Mesendoderm (in vitro differentiated cells): ENCODE measurements at regions not wholly inside any gene's neighbourhood (a gene's known extent, or its start where the extent isn't known, plus 50 kb on each side); places are given as distances from the start of the nearest gene placed in this dataset.

Source experiments
- DNase-seq: peaks from one replicate; pipeline ENCODE4 v3.0.0; 2013
- H2AK5ac ChIP-seq: 2 replicates; pipeline ENCODE4 v1.6.1; 2013; ENCODE audit warnings: low read length, inconsistent platforms
- H2BK120ac ChIP-seq: 2 replicates; pipeline ENCODE4 v1.6.1; 2013; ENCODE audit warnings: low read depth, mild to moderate bottlenecking, low read length, moderate library complexity, mixed read lengths
- H2BK15ac ChIP-seq: replicated peaks from 2 replicates; pipeline ENCODE4 v1.6.1; 2013; ENCODE audit warnings: low read depth, mild to moderate bottlenecking, moderate library complexity
- H2BK5ac ChIP-seq: 2 replicates; pipeline ENCODE4 v1.6.1; 2013; ENCODE audit warnings: low read length, inconsistent platforms
- H3K18ac ChIP-seq: 2 replicates; pipeline ENCODE4 v1.6.1; 2013; ENCODE audit warnings: mild to moderate bottlenecking, low read length, mixed read lengths
- H3K23ac ChIP-seq: one replicate; pipeline ENCODE4 v1.6.1; 2013; ENCODE audit warnings: low read length
- H3K27ac ChIP-seq: 2 replicates; pipeline ENCODE4 v1.5.1; 2013; ENCODE audit warnings: low read depth, mild to moderate bottlenecking, inconsistent platforms, low read length, moderate library complexity
- H3K27me3 ChIP-seq: 2 replicates; pipeline ENCODE4 v1.6.1; 2013; ENCODE audit warnings: low read length, control low read depth, mild to moderate bottlenecking, inconsistent platforms; ENCODE audit not compliant: insufficient read depth, poor library complexity
- H3K36me3 ChIP-seq: 2 replicates; pipeline ENCODE4 v1.6.1; 2013; ENCODE audit warnings: low read length, inconsistent platforms; ENCODE audit not compliant: control insufficient read depth, insufficient read depth
- H3K4ac ChIP-seq: one replicate; pipeline ENCODE4 v1.6.1; 2013; ENCODE audit warnings: low read depth, mild to moderate bottlenecking, low read length, moderate library complexity
- H3K4me1 ChIP-seq: 2 replicates; pipeline ENCODE4 v1.6.1; 2013; ENCODE audit warnings: low read depth, low read length, inconsistent platforms; ENCODE audit not compliant: control insufficient read depth
- H3K4me2 ChIP-seq: 2 replicates; pipeline ENCODE4 v1.6.1; 2013; ENCODE audit warnings: low read length
- H3K4me3 ChIP-seq: 2 replicates; pipeline ENCODE4 v1.5.1; 2013; ENCODE audit warnings: mild to moderate bottlenecking, low read length
- H3K56ac ChIP-seq: one replicate; pipeline ENCODE4 v1.6.1; 2013; ENCODE audit warnings: low read length
- H3K79me1 ChIP-seq: 2 replicates; pipeline ENCODE4 v1.6.1; 2013; ENCODE audit warnings: low read length, inconsistent platforms
- H3K79me2 ChIP-seq: 2 replicates; pipeline ENCODE4 v1.6.1; 2013; ENCODE audit warnings: mild to moderate bottlenecking, low read length; ENCODE audit not compliant: control insufficient read depth, insufficient read depth
- H3K9ac ChIP-seq: 2 replicates; pipeline ENCODE4 v1.6.1; 2013; ENCODE audit warnings: low read length, inconsistent platforms
- H4K5ac ChIP-seq: one replicate; pipeline ENCODE4 v1.6.1; 2013; ENCODE audit warnings: low read length
- H4K8ac ChIP-seq: one replicate; pipeline ENCODE4 v1.6.1; 2013; ENCODE audit warnings: low read depth, mild to moderate bottlenecking, control low read depth, low read length, moderate library complexity
- WGBS: extraction: QIAGEN DNeasy Blood & Tissue Kit; methylation state at CpG from one replicate; pipeline ENCODE4 v1.1.7; 2013; ENCODE audit warnings: low lambda C conversion rate, missing lambda C conversion rate; ENCODE audit not compliant: insufficient coverage; ENCODE audit errors: extremely low coverage; 5-methylcytosine and 5-hydroxymethylcytosine counted together

GRCh38 chr3:59575113-59576001 lies 525.5 kb upstream of the CFAP20DC start:
- no peak overlapping the region for H3K9ac ChIP-seq
- no peak overlapping the region for H2BK5ac ChIP-seq
- no peak overlapping the region for H3K27ac ChIP-seq
- H3K79me2 ChIP-seq: no peaks in the 10 kb centered on the region
- H4K5ac ChIP-seq: no peak overlapping the region
- no peak overlapping the region for H3K4me2 ChIP-seq
- no peak overlapping the region for H4K8ac ChIP-seq
- no peak overlapping the region for H2AK5ac ChIP-seq
- no peak overlapping the region for H3K18ac ChIP-seq
- no peak overlapping the region for H3K4ac ChIP-seq
- H3K27me3 ChIP-seq: no peaks in the 10 kb centered on the region
- H3K23ac ChIP-seq: no peak overlapping the region
- H3K36me3 ChIP-seq: no peaks in the 10 kb centered on the region
- no CpG with 5 or more reads among the region's 11 CpGs for WGBS
- H2BK15ac ChIP-seq: no peak overlapping the region
- no peak overlapping the region for H3K56ac ChIP-seq
- no peak overlapping the region for H2BK120ac ChIP-seq
- no peaks in the 10 kb centered on the region for H3K79me1 ChIP-seq
- peak; percentile 86 for DNase-seq
- H3K4me1 ChIP-seq: peaks cover 2% of the 10 kb centered on the region
- no peak overlapping the region for H3K4me3 ChIP-seq

- H3K27me3 ChIP-seq: no peaks in the 10 kb centered on the region
- WGBS: no CpG with 5 or more reads among the region's 4 CpGs
- no peaks in the 10 kb centered on the region for H3K36me3 ChIP-seq
- H3K4me3 ChIP-seq: no peak overlapping the region
- no peak overlapping the region for H2BK15ac ChIP-seq
- no peaks in the 10 kb centered on the region for H3K79me2 ChIP-seq
- H3K23ac ChIP-seq: no peak overlapping the region
- H4K8ac ChIP-seq: no peak overlapping the region
- peaks cover 2% of the 10 kb centered on the region for H3K4me1 ChIP-seq
- H4K5ac ChIP-seq: no peak overlapping the region
- no peak overlapping the region for H3K9ac ChIP-seq
- no peak overlapping the region for H2BK5ac ChIP-seq
- no peak overlapping the region for H2AK5ac ChIP-seq
- H3K79me1 ChIP-seq: no peaks in the 10 kb centered on the region
- DNase-seq: no peak
- H3K18ac ChIP-seq: no peak overlapping the region
- H2BK120ac ChIP-seq: no peak overlapping the region
- no peak overlapping the region for H3K4ac ChIP-seq
- no peak overlapping the region for H3K4me2 ChIP-seq
- H3K27ac ChIP-seq: no peak overlapping the region
- H3K56ac ChIP-seq: no peak overlapping the region
Measured at GRCh38 chr3:59573911-59574310, 524.1 kb upstream of the CFAP20DC start.

- H2BK15ac ChIP-seq: no peak overlapping the region
- no peaks in the 10 kb centered on the region for H3K27me3 ChIP-seq
- H3K23ac ChIP-seq: no peak overlapping the region
- H3K79me2 ChIP-seq: no peaks in the 10 kb centered on the region
- no peak overlapping the region for H3K4me2 ChIP-seq
- no peak overlapping the region for H3K56ac ChIP-seq
- no CpG with 5 or more reads among the region's 5 CpGs for WGBS
- H3K9ac ChIP-seq: no peak overlapping the region
- no peak overlapping the region for H4K5ac ChIP-seq
- H3K18ac ChIP-seq: no peak overlapping the region
- DNase-seq: no peak
- no peak overlapping the region for H2AK5ac ChIP-seq
- H3K36me3 ChIP-seq: no peaks in the 10 kb centered on the region
- no peak overlapping the region for H4K8ac ChIP-seq
- H3K4me1 ChIP-seq: peaks cover 2% of the 10 kb centered on the region
- no peaks in the 10 kb centered on the region for H3K79me1 ChIP-seq
- no peak overlapping the region for H2BK120ac ChIP-seq
- H3K4ac ChIP-seq: no peak overlapping the region
- H3K4me3 ChIP-seq: no peak overlapping the region
- H2BK5ac ChIP-seq: no peak overlapping the region
- H3K27ac ChIP-seq: no peak overlapping the region
Measured at GRCh38 chr3:59572106-59572505, 522.3 kb upstream of the CFAP20DC start.

- WGBS: no CpG with 5 or more reads among the region's 1 CpG
- H3K23ac ChIP-seq: no peak overlapping the region
- peak; percentile 65 for DNase-seq
Measured at GRCh38 chr3:59570806-59571205, 521.0 kb upstream of the CFAP20DC start.

GRCh38 chr3:59567661-59568060 lies 517.8 kb upstream of the CFAP20DC start:
- no peaks in the 10 kb centered on the region for H3K27me3 ChIP-seq
- H3K9ac ChIP-seq: no peak overlapping the region
- no peak overlapping the region for H3K18ac ChIP-seq
- no peak overlapping the region for H3K4me2 ChIP-seq
- H2BK120ac ChIP-seq: no peak overlapping the region
- no peak overlapping the region for H3K23ac ChIP-seq
- H3K4me3 ChIP-seq: no peak overlapping the region
- H3K36me3 ChIP-seq: no peaks in the 10 kb centered on the region
- WGBS: no CpG with 5 or more reads among the region's 2 CpGs
- peaks cover 2% of the 10 kb centered on the region for H3K4me1 ChIP-seq
- no peak overlapping the region for H2AK5ac ChIP-seq
- H3K4ac ChIP-seq: no peak overlapping the region
- H3K79me2 ChIP-seq: no peaks in the 10 kb centered on the region
- no peak overlapping the region for H3K56ac ChIP-seq
- no peak overlapping the region for H2BK5ac ChIP-seq
- H2BK15ac ChIP-seq: no peak overlapping the region
- no peak overlapping the region for H4K5ac ChIP-seq
- DNase-seq: no peak
- H3K79me1 ChIP-seq: no peaks in the 10 kb centered on the region
- H4K8ac ChIP-seq: no peak overlapping the region
- no peak overlapping the region for H3K27ac ChIP-seq

More at GRCh38 chr3:59570806-59571205, 521.0 kb upstream of the CFAP20DC start:
- no peak overlapping the region for H2BK120ac ChIP-seq
- H3K27ac ChIP-seq: no peak overlapping the region
- no peak overlapping the region for H3K4ac ChIP-seq
- no peak overlapping the region for H4K5ac ChIP-seq
- H4K8ac ChIP-seq: no peak overlapping the region
- no peak overlapping the region for H2BK15ac ChIP-seq
- H3K4me1 ChIP-seq: peaks cover 2% of the 10 kb centered on the region
- no peaks in the 10 kb centered on the region for H3K79me1 ChIP-seq
- H3K4me3 ChIP-seq: no peak overlapping the region
- H3K79me2 ChIP-seq: no peaks in the 10 kb centered on the region
- H3K27me3 ChIP-seq: no peaks in the 10 kb centered on the region
- H3K36me3 ChIP-seq: no peaks in the 10 kb centered on the region
- H3K18ac ChIP-seq: no peak overlapping the region
- no peak overlapping the region for H2AK5ac ChIP-seq
- no peak overlapping the region for H3K4me2 ChIP-seq
- H3K9ac ChIP-seq: no peak overlapping the region
- H2BK5ac ChIP-seq: no peak overlapping the region
- no peak overlapping the region for H3K56ac ChIP-seq
